VCaP (cell line): ENCODE measurements at regions not wholly inside any gene's neighbourhood (a gene's known extent, or its start where the extent isn't known, plus 50 kb on each side); places are given as distances from the start of the nearest gene placed in this dataset.
"Not testable (repeated sequence)": the region's sequence is repeated elsewhere in the genome, so short reads cannot be mapped to it uniquely, and the experiment has no call there.

Source experiments
- H3K27ac ChIP-seq: fragments of 450-650 bp; 2 replicates; pipeline ENCODE4 v1.5.1; 2017
- CTCF ChIP-seq: fragments of 450-650 bp; conservative IDR thresholded peaks from 2 replicates; pipeline ENCODE4 v1.5.1; 2017; ENCODE audit warnings: mild to moderate bottlenecking, moderate library complexity

GRCh38 chr6:866316-866715 lies 173.4 kb upstream of the EXOC2 start:
- TF ChIP-seq CTCF = no peak
- H3K27ac ChIP-seq = no peak overlapping the region

- no peak for TF ChIP-seq CTCF
- no peak overlapping the region for H3K27ac ChIP-seq
These were observed 172.9 kb upstream of the EXOC2 start for GRCh38 chr6:865846-866245.

- H3K27ac ChIP-seq = no peak overlapping the region
- no peak for TF ChIP-seq CTCF
These were observed 170.9 kb upstream of the EXOC2 start for GRCh38 chr6:863831-864230.

GRCh38 chr6:863127-863526 lies 170.2 kb upstream of the EXOC2 start:
- H3K27ac ChIP-seq = not testable (repeated sequence)

- no peak overlapping the region for H3K27ac ChIP-seq
- TF ChIP-seq CTCF = no peak
These were observed 167.0 kb upstream of the EXOC2 start for GRCh38 chr6:859936-860335.

GRCh38 chr6:854406-855118 lies 161.6 kb upstream of the EXOC2 start:
- TF ChIP-seq CTCF = no peak
- no peak overlapping the region for H3K27ac ChIP-seq

- H3K27ac ChIP-seq = not testable (repeated sequence)
These were observed 159.3 kb upstream of the EXOC2 start for GRCh38 chr6:852216-852615.

GRCh38 chr6:849075-849506 lies 156.2 kb upstream of the EXOC2 start:
- H3K27ac ChIP-seq = no peak overlapping the region
- no peak for TF ChIP-seq CTCF

- H3K27ac ChIP-seq = no peak overlapping the region
- no peak for TF ChIP-seq CTCF
These were observed 152.6 kb upstream of the EXOC2 start for GRCh38 chr6:845566-845965.
